Fibroblast of mammary gland (primary cell): ENCODE measurements at regions not wholly inside any gene's neighbourhood (a gene's known extent, or its start where the extent isn't known, plus 50 kb on each side); places are given as distances from the start of the nearest gene placed in this dataset.
A peak's percentile ranks its signal among the peaks of the same experiment; 100 is the strongest.
"Not testable (repeated sequence)": the region's sequence is repeated elsewhere in the genome, so short reads cannot be mapped to it uniquely, and the experiment has no call there.

Source experiments
- DNase-seq: peaks from one replicate; pipeline ENCODE4 v3.0.0-alpha.2; 2010; ENCODE audit warnings: low read depth
- H3K4me3 ChIP-seq: 2 replicates; pipeline ENCODE4 v1.5.1; 2011; ENCODE audit warnings: low read depth, mild to moderate bottlenecking, low read length, moderate library complexity; ENCODE audit not compliant: control insufficient read depth
- TF ChIP-seq, protein P1 (sequence below): conservative IDR thresholded peaks from 2 replicates; pipeline ENCODE4 v1.5.1; 2011; ENCODE audit warnings: low read depth, low read length, inconsistent platforms; ENCODE audit not compliant: control insufficient read depth, insufficient read depth

DNA sequence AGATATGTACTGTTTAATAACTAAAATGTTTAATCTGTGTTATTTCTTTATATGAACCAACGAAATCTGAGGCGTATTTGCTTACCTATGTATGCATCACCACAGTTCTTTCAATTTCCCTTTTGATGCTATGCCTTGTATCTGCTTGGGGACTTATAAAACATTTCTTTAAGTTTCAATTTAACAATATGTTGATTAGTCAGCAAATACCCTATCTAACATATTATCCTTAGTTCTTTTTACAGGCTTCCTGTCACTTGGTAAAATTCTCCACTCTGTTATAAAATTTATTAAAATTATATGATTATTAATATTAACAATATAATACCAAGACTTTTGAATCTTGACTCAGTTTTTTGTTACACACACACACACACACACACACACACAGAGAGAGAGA is 174.3 kb downstream of the CPS1 start:
- H3K4me3 ChIP-seq, result no peak overlapping the region
- no peak for DNase-seq
- TF ChIP-seq, protein P1, sequence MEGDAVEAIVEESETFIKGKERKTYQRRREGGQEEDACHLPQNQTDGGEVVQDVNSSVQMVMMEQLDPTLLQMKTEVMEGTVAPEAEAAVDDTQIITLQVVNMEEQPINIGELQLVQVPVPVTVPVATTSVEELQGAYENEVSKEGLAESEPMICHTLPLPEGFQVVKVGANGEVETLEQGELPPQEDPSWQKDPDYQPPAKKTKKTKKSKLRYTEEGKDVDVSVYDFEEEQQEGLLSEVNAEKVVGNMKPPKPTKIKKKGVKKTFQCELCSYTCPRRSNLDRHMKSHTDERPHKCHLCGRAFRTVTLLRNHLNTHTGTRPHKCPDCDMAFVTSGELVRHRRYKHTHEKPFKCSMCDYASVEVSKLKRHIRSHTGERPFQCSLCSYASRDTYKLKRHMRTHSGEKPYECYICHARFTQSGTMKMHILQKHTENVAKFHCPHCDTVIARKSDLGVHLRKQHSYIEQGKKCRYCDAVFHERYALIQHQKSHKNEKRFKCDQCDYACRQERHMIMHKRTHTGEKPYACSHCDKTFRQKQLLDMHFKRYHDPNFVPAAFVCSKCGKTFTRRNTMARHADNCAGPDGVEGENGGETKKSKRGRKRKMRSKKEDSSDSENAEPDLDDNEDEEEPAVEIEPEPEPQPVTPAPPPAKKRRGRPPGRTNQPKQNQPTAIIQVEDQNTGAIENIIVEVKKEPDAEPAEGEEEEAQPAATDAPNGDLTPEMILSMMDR, result no peak

DNA sequence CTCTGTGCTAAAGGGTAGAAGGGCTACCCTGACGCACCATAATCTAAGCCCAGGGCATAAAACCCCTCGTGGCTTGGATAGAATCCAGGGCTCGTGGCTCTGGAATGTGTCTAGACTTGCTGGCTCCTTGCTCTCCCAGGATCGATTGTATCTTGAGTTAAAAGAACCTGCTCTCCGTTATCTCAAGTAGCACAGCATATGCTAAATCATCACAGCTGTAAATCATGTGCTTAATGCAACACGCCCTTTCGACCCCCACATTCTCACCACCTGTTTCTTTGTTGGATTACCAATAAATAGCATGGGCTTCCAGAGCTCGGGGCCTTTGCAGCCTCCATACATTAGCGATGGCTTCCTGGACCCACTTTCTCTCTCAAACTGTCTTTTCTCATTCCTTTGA is 190.4 kb downstream of the CPS1 start:
- not testable (repeated sequence) for H3K4me3 ChIP-seq, DNase-seq

DNA sequence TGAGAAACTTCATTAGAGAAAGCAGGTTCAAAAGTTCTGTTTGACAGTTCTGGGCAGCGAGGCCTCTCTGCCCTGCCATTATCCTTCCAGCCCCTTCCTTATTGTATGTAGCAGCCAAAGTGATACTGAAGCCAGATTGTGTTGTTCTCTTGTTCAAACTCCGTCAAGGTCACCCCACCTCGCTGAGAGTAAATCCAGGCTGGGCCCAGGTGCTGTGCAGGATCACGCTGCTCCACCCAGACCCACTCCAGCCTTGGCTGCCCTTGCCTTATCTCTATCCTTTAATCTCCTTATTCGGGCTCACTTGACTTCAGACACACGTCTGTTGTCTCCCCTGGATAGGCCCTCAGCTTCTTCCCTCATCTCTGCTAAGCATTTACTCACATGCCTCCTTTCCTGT is 196.1 kb downstream of the CPS1 start:
- no peak for DNase-seq
- TF ChIP-seq, protein P1, result no peak
- no peak overlapping the region for H3K4me3 ChIP-seq

DNA sequence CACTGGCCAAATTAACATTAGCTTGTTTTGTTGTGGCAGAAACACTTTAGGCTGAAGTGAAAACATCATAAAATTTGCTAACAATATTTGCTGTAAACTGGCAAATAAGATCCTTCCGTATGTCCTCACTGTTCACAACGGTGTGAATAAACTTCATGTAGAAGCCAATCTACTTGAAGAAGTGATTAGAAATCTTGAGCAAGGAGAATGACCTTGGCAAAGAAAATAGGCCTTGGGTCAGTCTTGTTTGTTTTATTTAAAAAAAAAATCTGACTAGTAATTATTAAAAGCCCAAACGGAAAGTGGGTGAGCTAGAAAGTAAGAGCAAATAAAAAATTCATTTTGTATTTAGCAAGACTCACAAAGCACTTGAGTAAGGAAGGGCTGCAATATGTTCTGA is 197.0 kb downstream of the CPS1 start:
- H3K4me3 ChIP-seq, result no peak overlapping the region
- TF ChIP-seq, protein P1, result no peak
- DNase-seq, result no peak

DNA sequence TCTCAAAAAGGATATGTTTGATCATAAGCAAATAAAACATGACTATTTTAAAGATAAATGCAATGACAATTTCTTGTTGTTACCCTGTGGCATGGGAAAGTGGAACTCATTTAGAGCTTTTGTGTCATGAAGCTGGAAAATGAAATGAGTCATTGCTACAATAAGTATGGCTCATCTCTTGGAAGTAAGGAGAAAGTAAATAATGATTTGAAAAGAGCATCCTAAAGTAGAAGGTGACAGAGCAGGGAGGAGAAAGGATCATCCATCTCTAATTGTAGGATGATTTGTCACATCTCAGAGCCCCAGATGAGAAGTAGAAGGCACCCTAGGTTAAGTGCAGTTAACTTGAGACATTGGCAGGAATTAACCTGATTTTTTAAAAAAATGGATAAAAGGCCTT is 200.5 kb downstream of the CPS1 start:
- H3K4me3 ChIP-seq, result no peak overlapping the region
- TF ChIP-seq, protein P1, result no peak
- DNase-seq, result peak; percentile 2

DNA sequence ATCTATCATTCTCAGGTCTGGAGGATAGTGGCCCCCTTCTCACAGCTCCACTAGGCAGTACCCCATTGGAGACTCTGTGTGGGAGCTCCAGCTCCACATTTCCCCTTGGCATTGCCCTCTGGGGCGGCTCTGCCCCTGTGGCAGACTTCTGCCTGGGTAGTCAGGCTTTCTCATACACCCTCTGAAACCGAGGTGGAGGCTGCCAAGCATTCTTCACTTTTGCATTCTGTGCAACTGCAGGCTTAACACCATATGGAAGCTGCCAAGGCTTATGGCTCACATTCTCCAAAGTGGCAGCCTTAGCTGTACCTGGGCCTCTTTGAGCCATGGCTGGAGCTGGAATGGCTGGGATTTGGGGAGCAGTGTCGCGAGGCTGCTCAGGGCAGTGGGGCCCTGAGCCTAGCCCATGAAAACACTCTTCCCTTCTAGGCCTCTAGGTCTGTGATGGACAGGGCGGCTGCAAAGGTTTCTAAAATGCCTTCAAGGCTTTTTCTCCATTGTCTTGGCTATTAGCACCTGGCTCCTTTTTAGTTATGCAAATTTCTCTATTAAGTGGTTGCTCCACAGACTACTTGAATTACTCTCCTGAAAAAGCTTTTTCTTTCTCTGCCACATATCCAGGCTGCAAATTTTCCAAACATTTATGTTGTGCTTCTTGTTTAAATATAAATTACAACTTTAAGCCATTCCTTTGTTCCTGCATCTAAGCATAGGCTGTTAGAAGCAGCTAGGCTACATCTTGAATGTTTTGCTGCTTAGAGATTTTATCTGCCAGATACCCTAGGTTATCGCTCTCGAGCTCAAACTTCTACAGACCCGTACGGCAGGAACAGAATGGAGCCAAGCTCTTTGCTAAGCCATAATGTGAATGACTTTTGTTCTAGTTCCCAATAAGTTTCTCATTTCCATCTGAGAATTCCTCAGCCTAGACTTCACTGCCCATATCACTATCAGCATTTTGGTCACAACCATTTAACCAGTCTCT is 206.5 kb downstream of the CPS1 start:
- no peak overlapping the region for H3K4me3 ChIP-seq
- TF ChIP-seq, protein P1, result no peak
- DNase-seq, result no peak

DNA sequence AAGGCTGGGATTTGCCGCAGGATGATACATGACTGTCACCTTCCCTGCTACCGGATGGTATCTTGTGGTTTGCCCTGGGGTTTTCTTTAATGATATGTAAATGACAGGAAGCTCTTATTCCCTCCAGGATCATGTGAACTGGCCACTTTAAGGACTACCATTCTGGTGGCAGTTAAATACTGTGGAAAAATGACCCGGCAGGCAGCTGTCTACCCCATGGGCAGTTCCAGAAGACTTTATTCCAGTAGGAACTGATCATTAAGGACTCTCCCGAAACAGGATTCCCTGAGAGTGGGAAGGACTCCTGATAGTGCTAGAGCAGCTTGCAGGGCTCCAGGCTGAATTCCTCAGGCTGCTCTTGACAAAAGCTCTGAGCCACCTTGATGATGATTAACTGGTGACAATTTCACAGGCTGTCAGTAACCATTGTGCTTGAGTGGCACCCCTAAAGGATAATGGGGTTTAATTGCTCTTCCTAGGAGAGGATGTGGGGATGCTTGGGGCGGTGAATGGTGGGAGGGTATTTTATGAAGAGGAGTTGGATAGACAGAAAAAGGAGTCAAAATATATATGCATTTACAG is 212.0 kb downstream of the CPS1 start:
- TF ChIP-seq, protein P1, result no peak
- no peak overlapping the region for H3K4me3 ChIP-seq
- DNase-seq, result no peak
